HCT116 (cell line): ENCODE measurements at regions not wholly inside any gene's neighbourhood (a gene's known extent, or its start where the extent isn't known, plus 50 kb on each side); places are given as distances from the start of the nearest gene placed in this dataset.

ENCODE experiments used
- ATAC-seq: fragments of 200-7000 bp; cut with Tn5 transposase; 2 replicates; pipeline ENCODE4 v1.9.1; 2020; ENCODE audit warnings: mild to moderate bottlenecking, moderate library complexity
- BruUV-seq: library from RNA; stranded (reverse); fragments of 400-500 nt; replicated peaks from 2 replicates; lab custom pipeline; 2021; lab: Mats Ljungman, UMichigan
- CTCF ChIA-PET: fragments of 300-600 bp; sonication (Branson Sonifier 250); formaldehyde crosslinking; loops from one replicate; lab custom pipeline; 2021; ENCODE audit warnings: antibody characterized with exemption; lab: Charles Lee
- POLR2A ChIA-PET: fragments of 300-600, 350-600 bp; sonication (Branson Sonifier 250); formaldehyde crosslinking; loops from one replicate; lab custom pipeline; 2021; ENCODE audit warnings: antibody characterized with exemption; lab: Charles Lee
- RAD21 ChIA-PET, 2 experiments: fragments of 300-600 bp; sonication (Branson Sonifier 250); formaldehyde crosslinking; loops; one replicate each; lab custom pipeline; 2023; ENCODE audit warnings: low total read pairs in 2 of 2; ENCODE audit not compliant: uncharacterized antibody in 2 of 2, unreplicated experiment in 2 of 2, low non-redundant PET in 1 of 2; lab: Charles Lee
- DNase-seq: peaks from one replicate; pipeline ENCODE4 v3.0.0-alpha.2; 2010; ENCODE audit warnings: low read depth, low spot score
- H2AFZ ChIP-seq: fragments of 200-600 bp; shearing (Covaris generic), sonication (generic); 2 replicates; pipeline ENCODE4 v1.6.1; 2017; ENCODE audit warnings: low read depth, mixed run types, mixed read lengths, antibody characterized with exemption, low read length; ENCODE audit not compliant: poor library complexity, severe bottlenecking
- H3K27ac ChIP-seq: 2 replicates; pipeline ENCODE4 v1.5.1; 2012; ENCODE audit warnings: low read depth, low read length
- H3K27me3 ChIP-seq: fragments of 200-600 bp; sonication (generic); 2 replicates; pipeline ENCODE4 v1.6.1; 2016; ENCODE audit warnings: mixed run types, low read length, mixed read lengths; ENCODE audit not compliant: insufficient read depth
- H3K36me3 ChIP-seq, 2 experiments: fragments of 200-500 bp in 1 of 2; fragments of 200-600 bp in 1 of 2; sonication (Bioruptor generic) in 1 of 2; sonication (generic) in 1 of 2; 2 replicates each; pipeline versions ENCODE4 v1.5.1 to v1.6.1; 2014 to 2016; ENCODE audit warnings: low read length in 2 of 2, inconsistent platforms in 1 of 2, mixed read lengths in 1 of 2, mixed run types in 1 of 2; ENCODE audit not compliant: insufficient read depth in 2 of 2, control insufficient read depth in 1 of 2
- H3K4me1 ChIP-seq, 2 experiments: fragments of 200-600 bp in 1 of 2; sonication (generic) in 1 of 2; 2 replicates each; pipeline versions ENCODE4 v1.5.1 to v1.6.1; 2012 to 2017; ENCODE audit warnings: low read length in 2 of 2, inconsistent platforms in 1 of 2, mild to moderate bottlenecking in 1 of 2, mixed read lengths in 1 of 2, mixed run types in 1 of 2, moderate library complexity in 1 of 2; ENCODE audit not compliant: insufficient read depth in 2 of 2, control insufficient read depth in 1 of 2
- H3K4me2 ChIP-seq: fragments of 200-600 bp; sonication (generic); 2 replicates; pipeline ENCODE4 v1.6.1; 2017; ENCODE audit warnings: mixed run types, low read length, mixed read lengths
- H3K4me3 ChIP-seq, 2 experiments: fragments of 200-600 bp in 1 of 2; sonication (generic) in 1 of 2; replicated peaks in 1 of 2; 2 replicates each; pipeline ENCODE4 v1.5.1; 2011 to 2016; ENCODE audit warnings: low read length in 2 of 2, control low read depth in 1 of 2, low read depth in 1 of 2, mild to moderate bottlenecking in 1 of 2, mixed read lengths in 1 of 2, mixed run types in 1 of 2
- H3K79me2 ChIP-seq: fragments of 200-600 bp; sonication (generic); 2 replicates; pipeline ENCODE4 v1.6.1; 2017; ENCODE audit warnings: mild to moderate bottlenecking, mixed run types, low read length, moderate library complexity, mixed read lengths; ENCODE audit not compliant: insufficient read depth
- H3K9ac ChIP-seq: fragments of 200-600 bp; sonication (generic); 2 replicates; pipeline ENCODE4 v1.6.1; 2016; ENCODE audit warnings: low read length, mixed read lengths
- H3K9me2 ChIP-seq: fragments of 200-600 bp; sonication (generic), shearing (Covaris generic); 2 replicates; pipeline ENCODE4 v1.6.1; 2017; ENCODE audit warnings: mixed run types, mild to moderate bottlenecking, moderate library complexity; ENCODE audit not compliant: insufficient read depth
- H3K9me3 ChIP-seq, 2 experiments: fragments of 200-500 bp in 1 of 2; fragments of 200-600 bp in 1 of 2; sonication (Bioruptor generic) in 1 of 2; sonication (generic) in 1 of 2; 2 replicates each; pipeline ENCODE4 v1.6.1; 2014 to 2017; ENCODE audit warnings: low read length in 2 of 2, mixed read lengths in 2 of 2, inconsistent platforms in 1 of 2, low read depth in 1 of 2, mild to moderate bottlenecking in 1 of 2, mixed run types in 1 of 2, moderate library complexity in 1 of 2; ENCODE audit not compliant: control insufficient read depth in 1 of 2, insufficient read depth in 1 of 2
- H4K20me1 ChIP-seq: fragments of 200-600 bp; sonication (generic), shearing (Covaris generic); 2 replicates; pipeline ENCODE4 v1.6.1; 2017; ENCODE audit warnings: mixed run types, mild to moderate bottlenecking, moderate library complexity; ENCODE audit not compliant: insufficient read depth
- CBX3 ChIP-seq: IDR thresholded peaks from 2 replicates; pipeline ENCODE4 v1.6.1; 2012; ENCODE audit warnings: low read depth
- CTCF ChIP-seq, 3 experiments: fragments of 200-600 bp in 1 of 3; sonication (generic) in 1 of 3; IDR thresholded peaks in 2 of 3; conservative IDR thresholded peaks in 1 of 3; 2 replicates each; pipeline ENCODE4 v1.5.1; 2012 to 2017; ENCODE audit warnings: low read depth in 2 of 3, low read length in 2 of 3, antibody characterized with exemption in 1 of 3, borderline replicate concordance in 1 of 3, control low read depth in 1 of 3, mild to moderate bottlenecking in 1 of 3, mixed read lengths in 1 of 3, mixed run types in 1 of 3, moderate library complexity in 1 of 3; ENCODE audit not compliant: insufficient read depth in 1 of 3
- EGR1 ChIP-seq: IDR thresholded peaks from 2 replicates; pipeline ENCODE4 v1.6.1; 2012; ENCODE audit warnings: low read depth
- ELF1 ChIP-seq: IDR thresholded peaks from 2 replicates; pipeline ENCODE4 v1.6.1; 2012; ENCODE audit warnings: low read depth, borderline replicate concordance
- EZH2 ChIP-seq: fragments of 200-600 bp; sonication (generic); IDR thresholded peaks from 2 replicates; pipeline ENCODE4 v1.6.1; 2017; ENCODE audit warnings: antibody characterized with exemption, mixed run types
- MAX ChIP-seq: IDR thresholded peaks from 2 replicates; pipeline ENCODE4 v1.6.1; 2012
- POLR2A ChIP-seq: IDR thresholded peaks from 2 replicates; pipeline ENCODE4 v1.7.0; 2011; ENCODE audit warnings: borderline replicate concordance; ENCODE audit not compliant: insufficient read depth, insufficient read length; ENCODE audit errors: extremely low read depth
- POLR2AphosphoS5 ChIP-seq: IDR thresholded peaks from 2 replicates; pipeline ENCODE4 v1.6.1; 2011; ENCODE audit warnings: mild to moderate bottlenecking, low read depth, low read length, moderate library complexity
- SIN3A ChIP-seq: IDR thresholded peaks from 2 replicates; pipeline ENCODE4 v1.6.1; 2012; ENCODE audit warnings: low read depth
- SP1 ChIP-seq: IDR thresholded peaks from 2 replicates; pipeline ENCODE4 v1.6.1; 2012; ENCODE audit warnings: low read depth
- TCF7L2 ChIP-seq: IDR thresholded peaks from 2 replicates; pipeline ENCODE4 v1.7.0; 2011; ENCODE audit warnings: borderline replicate concordance, inconsistent platforms; ENCODE audit not compliant: insufficient read depth, insufficient read length; ENCODE audit errors: extremely low read depth
- YY1 ChIP-seq: IDR thresholded peaks from 2 replicates; pipeline ENCODE4 v1.6.1; 2011; ENCODE audit warnings: low read length, low read depth, moderate library complexity, mild to moderate bottlenecking; ENCODE audit not compliant: insufficient replicate concordance; ENCODE audit errors: extremely low read depth
- ZBTB33 ChIP-seq: IDR thresholded peaks from 2 replicates; pipeline ENCODE4 v1.6.1; 2011; ENCODE audit warnings: mild to moderate bottlenecking, low read length, moderate library complexity; ENCODE audit not compliant: insufficient replicate concordance; ENCODE audit errors: extremely low read depth
- ZFX ChIP-seq: fragments of 450-650 bp; IDR thresholded peaks from 2 replicates; pipeline ENCODE4 v1.6.1; 2017
- intact Hi-C: fragments of 100-400 bp; cut with micrococcal nuclease; formaldehyde crosslinking; loops from 2 replicates; pipeline ENCODE4 v1.10.0; 2022

GRCh38 chr21:16457498-16457897, 727.7 kb downstream of the USP25 start:
- no peaks in the 10 kb centered on the region for H4K20me1 ChIP-seq
- TF ChIP-seq POLR2A (no peak), EGR1 (no peak), CTCF (IDR thresholded peaks at IDR 0.05 in 2 of 3, conservative IDR thresholded peaks at IDR 0.05 in 1 of 3; ENCODE audit: borderline replicate concordance in 1 of 3, insufficient read depth in 1 of 3, low read depth in 2 of 3, low read length in 2 of 3) (no peak), YY1 (no peak), EZH2 (no peak), MAX (no peak), SIN3A (no peak), ZBTB33 (no peak), ELF1 (no peak), ZFX (no peak), TCF7L2 (no peak), SP1 (no peak), CBX3 (no peak), POLR2AphosphoS5 (no peak)
- ChIA-PET RAD21 (no interaction called here), POLR2A (no interaction called here), CTCF (no interaction called here)
- no peak overlapping the region for H3K9ac ChIP-seq
- no peak overlapping the region for H3K4me3 ChIP-seq
- no peaks in the 10 kb centered on the region for H3K4me1 ChIP-seq
- BruUV-seq, result no TSS peak
- intact Hi-C loops, result no loop called here
- H3K4me2 ChIP-seq, result no peak overlapping the region
- H3K27me3 ChIP-seq, result no peaks in the 10 kb centered on the region
- H3K9me2 ChIP-seq, result no peaks in the 10 kb centered on the region
- no peak overlapping the region for H3K27ac ChIP-seq
- H2AFZ ChIP-seq, result no peak overlapping the region
- no peaks in the 10 kb centered on the region for H3K79me2 ChIP-seq
- H3K36me3 ChIP-seq, result no peaks in the 10 kb centered on the region
- ATAC-seq (no peak), DNase-seq (no peak)
- peaks cover 9 to 29% of the 10 kb centered on the region in 2 experiments; a peak in 3 of 4 replicates for H3K9me3 ChIP-seq
